ENCODE measurements at regions not wholly inside any gene's neighbourhood (a gene's known extent, or its start where the extent isn't known, plus 50 kb on each side); places are given as distances from the start of the nearest gene placed in this dataset.

DNA sequence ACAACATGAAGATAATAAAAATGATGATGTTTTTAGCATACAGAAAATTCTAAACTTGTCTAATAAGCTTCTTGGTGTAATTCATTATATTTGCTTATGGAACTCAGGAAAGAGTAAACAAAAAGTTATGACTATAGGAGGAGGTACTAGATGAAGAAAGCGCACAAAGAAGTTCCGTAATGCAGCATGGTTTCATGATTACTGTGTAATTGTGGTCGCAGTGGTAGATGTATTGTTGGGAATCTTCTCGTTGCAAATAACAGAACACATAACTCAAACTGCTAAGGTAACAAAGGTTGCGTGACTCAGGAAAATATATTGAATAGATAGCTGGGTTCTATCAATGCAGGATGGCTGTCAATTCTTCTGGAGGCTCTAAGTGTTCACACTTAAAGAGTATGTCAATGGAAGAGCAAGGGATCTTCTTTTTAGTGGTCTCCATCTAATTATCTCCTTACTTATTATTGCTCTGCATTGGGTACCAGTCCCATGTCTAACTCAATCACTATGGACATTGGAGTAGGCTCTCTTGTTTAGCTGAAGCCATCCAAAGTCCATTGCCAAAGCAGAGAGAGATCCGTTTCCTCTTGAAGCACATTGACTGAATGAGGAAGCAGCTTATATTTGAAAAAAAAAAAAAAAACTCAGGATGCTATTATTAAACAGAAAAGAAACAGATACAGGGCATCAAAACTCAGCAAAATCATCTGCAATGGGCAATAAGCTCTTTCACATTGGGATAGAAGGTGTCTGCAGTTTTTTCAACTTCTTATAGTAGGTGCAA, 283.4 kb upstream of the ATP2B1 start:
- no peak for FAIRE-seq

DNA sequence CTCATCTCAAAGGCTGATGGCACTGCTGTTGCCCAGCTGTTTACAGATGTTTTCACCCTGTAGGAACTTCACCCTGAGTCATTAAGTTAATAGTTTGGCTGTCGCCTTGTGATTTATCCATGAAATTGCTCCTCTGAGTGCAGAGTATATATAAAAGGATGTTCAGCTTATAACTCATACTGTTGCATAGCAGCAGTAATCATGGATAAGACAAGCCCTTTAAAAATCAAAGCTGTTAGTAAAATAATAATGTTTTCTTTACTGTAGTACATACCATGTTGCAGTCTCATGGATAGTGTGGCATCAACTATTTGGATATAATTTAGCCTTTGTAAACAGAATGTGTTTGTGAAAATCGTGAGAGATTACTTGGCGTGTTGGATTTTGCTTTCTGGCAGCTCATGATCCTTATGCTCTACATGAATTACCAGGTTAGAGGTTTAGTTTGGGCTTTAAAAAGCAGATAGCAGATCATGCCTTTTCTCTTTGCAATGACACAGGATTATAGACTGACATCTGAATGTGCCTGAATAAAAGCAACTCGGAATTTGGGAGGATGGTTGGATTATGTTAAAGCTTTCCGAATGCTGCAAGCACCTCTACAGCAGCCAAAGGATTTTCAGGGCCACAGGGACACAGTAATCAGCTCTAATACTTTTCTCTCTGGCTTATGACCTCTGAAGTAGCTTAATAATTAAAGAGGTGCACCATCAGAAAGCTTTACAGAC, 279.7 kb upstream of the ATP2B1 start:
- DNase-seq (ENCODE audit: insufficient read length, low spot score) = no peak
- FAIRE-seq = no peak

More for the DNA sequence above, 283.4 kb upstream of the ATP2B1 start:
- no peak for DNase-seq (ENCODE audit: insufficient read length, low spot score)

DNA sequence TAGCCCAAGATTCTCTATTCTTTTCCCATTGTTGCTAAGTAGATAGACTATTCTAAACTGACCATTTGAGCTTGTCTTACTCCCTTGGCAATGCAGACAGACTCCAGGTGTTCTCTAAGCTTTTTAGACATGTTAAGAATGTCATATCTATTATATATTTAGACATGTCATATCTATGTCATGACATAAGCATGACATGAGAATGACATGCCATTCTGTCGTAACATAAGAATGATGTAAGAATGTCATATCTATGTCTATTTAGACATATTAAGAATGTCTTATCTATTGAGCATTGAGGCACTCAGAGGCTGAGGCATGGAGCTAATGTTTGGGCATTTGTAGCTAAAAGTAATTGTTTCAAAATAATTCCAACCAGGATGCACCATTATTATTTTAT, 277.3 kb upstream of the ATP2B1 start:
- FAIRE-seq (no peak), DNase-seq (ENCODE audit: insufficient read length, low spot score) (no peak)

GRCh38 chr12:89984846-89985245, 276.2 kb upstream of the ATP2B1 start:
- DNase-seq (ENCODE audit: insufficient read length, low spot score) = no peak
- FAIRE-seq = no peak

- FAIRE-seq (no peak), DNase-seq (ENCODE audit: insufficient read length, low spot score) (no peak)
Observed at GRCh38 chr12:89983622-89984021, 275.0 kb upstream of the ATP2B1 start.

GRCh38 chr12:89980236-89980635, 271.6 kb upstream of the ATP2B1 start:
- peak; percentile 21 for DNase-seq (ENCODE audit: insufficient read length, low spot score)
- peak; percentile 57 for FAIRE-seq

GRCh38 chr12:89977405-89978085, 268.9 kb upstream of the ATP2B1 start:
- no peak for FAIRE-seq

DNA sequence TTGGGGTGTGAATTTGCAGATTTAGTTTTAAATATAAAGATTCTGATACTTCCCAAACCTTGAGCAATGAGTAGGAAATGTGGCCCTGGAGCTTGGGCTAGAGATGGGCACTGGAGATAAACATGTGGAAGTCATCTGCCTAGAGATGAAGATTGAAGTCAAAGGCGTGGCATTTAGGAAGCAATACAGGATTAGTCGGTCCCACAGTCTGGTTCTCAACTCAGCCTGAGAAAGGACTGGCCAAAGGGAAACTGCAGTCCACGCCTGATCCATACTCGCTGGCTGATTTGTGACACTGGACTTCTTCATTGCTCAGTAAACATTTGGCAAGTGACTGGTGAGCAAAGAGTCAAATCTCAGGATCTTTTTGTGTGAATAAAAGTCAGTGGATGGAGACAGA, 268.2 kb upstream of the ATP2B1 start:
- FAIRE-seq = no peak
- DNase-seq (ENCODE audit: insufficient read length, low spot score) = no peak

More at GRCh38 chr12:89977405-89978085, 268.9 kb upstream of the ATP2B1 start:
- no peak for DNase-seq (ENCODE audit: insufficient read length, low spot score)

- FAIRE-seq (no peak), DNase-seq (ENCODE audit: insufficient read length, low spot score) (no peak)
Observed at GRCh38 chr12:89975574-89975973, 266.9 kb upstream of the ATP2B1 start.

DNA sequence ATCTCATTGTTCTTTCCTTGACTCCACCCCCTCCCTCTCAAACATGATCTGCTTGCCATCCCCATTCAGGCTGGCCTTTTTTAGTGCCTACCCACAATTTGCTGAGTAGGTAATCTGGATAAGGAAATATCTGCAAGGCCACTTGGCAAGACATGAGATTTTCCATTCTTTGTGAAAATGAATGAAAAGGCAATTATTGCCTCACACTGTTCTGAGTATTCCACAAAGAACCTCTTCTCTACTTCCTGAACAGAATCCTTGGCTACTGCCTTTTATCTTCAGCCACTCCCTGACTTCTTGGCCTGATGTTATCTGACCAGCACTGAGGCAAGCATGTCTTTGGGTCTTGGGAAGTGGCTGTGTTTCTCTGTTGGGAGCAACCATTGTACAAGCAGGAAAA, 263.2 kb upstream of the ATP2B1 start:
- DNase-seq (ENCODE audit: insufficient read length, low spot score) = no peak
- FAIRE-seq = peak; percentile 31

GRCh38 chr12:89970722-89971121, 262.1 kb upstream of the ATP2B1 start:
- FAIRE-seq (no peak), DNase-seq (ENCODE audit: insufficient read length, low spot score) (no peak)

DNA sequence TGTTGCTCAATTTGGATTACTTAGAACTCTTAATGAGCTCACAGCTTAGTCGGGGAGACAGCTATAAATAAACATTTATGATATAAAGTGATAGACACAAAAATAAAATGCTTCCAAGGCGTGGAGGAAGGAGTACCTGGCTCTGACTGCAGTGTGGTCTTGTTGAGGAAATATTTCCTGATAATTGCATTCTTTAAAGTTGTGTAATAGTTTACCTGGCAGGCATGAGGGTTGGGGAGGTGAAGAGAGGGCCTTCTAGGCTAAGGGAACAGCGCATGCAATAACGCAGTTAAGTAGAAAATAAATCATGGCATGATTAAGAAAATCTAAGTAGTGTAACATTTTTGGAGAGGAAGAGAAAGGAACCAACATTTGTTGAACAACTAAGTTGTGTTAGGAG, 260.5 kb upstream of the ATP2B1 start:
- DNase-seq (ENCODE audit: insufficient read length, low spot score) = no peak
- no peak for FAIRE-seq

DNA sequence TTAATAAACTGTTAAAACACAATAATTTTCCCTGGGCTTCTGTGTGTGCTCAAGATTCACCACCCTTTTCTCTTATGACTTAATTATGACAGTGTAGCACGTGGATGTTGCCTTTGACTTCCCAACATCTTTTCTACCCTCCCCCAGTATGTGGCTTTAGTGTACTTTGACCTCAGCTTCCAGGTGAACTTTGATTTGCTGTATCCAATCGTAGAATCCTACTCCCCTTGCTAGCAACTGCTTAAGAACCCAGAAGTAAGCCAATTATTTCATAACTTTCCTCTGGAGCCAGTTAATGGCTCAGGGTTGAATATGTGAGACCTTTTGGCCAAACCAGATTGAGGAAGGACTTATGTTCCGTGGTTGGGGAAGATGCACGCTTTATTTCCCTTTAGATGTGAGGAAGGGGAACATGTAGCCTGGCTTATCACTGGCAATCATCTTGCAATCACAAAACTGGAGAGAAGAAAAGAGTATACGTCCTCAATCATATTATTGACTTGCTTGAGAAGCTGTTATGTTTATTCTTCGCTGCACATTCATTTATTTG, 259.6 kb upstream of the ATP2B1 start:
- FAIRE-seq (no peak), DNase-seq (ENCODE audit: insufficient read length, low spot score) (no peak)

- no peak for DNase-seq (ENCODE audit: insufficient read length, low spot score)
- FAIRE-seq = no peak
Observed at GRCh38 chr12:89966495-89967240, 258.0 kb upstream of the ATP2B1 start.

GRCh38 chr12:89965993-89966392, 257.4 kb upstream of the ATP2B1 start:
- DNase-seq (ENCODE audit: insufficient read length, low spot score) (no peak), FAIRE-seq (no peak)

DNA sequence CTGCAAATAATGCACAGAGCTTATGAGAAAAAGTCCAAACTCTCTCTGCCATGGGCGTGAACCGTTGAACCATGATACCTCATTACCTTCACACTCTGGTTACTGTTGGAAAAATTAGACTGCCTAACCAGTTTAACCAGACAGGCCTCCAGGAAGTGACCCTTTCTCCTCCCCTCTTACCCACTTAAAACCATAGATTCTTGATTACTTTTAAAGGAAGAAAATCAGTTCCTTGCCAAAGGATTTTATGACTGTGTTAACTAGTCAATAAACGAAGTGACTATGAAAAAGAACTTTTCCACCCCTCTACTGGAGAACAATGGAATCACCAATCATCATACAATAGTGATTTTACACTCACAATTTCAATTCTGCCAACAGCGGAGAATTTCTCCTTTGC, 254.0 kb upstream of the ATP2B1 start:
- FAIRE-seq (no peak), DNase-seq (ENCODE audit: insufficient read length, low spot score) (no peak)

DNA sequence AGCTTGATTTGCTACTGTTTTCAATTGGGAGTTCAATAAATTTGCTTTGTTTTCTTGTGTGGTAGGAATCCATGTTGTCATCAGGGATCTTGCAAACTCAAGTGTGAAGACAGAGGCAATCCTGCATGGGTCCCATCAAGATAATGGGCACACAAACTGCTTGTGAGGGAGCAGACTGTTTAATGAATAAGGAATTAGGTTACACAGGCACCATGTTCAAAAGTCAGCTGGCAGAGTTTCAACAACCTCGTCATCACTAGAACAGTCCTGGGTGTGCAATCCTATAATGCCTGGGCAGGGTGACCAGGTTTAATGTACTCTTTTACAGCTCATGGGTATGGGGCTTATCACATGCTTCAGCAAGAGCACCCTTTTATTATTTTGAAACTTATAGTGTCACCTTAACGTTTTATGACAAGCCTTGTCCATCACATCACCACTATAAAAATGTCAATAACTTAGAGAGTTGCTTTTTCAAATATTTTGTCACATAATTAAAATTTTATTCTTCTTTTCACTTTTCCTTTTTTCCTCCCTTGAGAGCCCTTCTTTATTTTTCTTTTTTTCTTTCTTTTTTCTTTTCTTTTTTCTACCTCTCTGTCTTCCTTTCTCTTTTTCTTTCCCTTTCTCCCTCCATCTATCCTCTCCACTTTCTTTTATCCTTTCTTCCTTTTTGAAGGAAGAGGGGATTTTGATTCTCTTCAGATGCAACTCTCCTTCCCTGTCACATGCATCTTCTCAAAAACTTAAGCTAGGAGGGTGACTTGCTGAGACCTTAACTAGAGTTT, 252.2 kb upstream of the ATP2B1 start:
- no peak for DNase-seq (ENCODE audit: insufficient read length, low spot score)

GRCh38 chr12:89960011-89960507, 251.4 kb upstream of the ATP2B1 start:
- FAIRE-seq (no peak), DNase-seq (ENCODE audit: insufficient read length, low spot score) (no peak)

More for the DNA sequence above, 252.2 kb upstream of the ATP2B1 start:
- no peak for FAIRE-seq

GRCh38 chr12:89959179-89959578, 250.5 kb upstream of the ATP2B1 start:
- no peak for FAIRE-seq
- no peak for DNase-seq (ENCODE audit: insufficient read length, low spot score)

GRCh38 chr12:89954259-89954658, 245.6 kb upstream of the ATP2B1 start:
- no peak for DNase-seq (ENCODE audit: insufficient read length, low spot score)

More at GRCh38 chr12:89954259-89954658, 245.6 kb upstream of the ATP2B1 start:
- FAIRE-seq = no peak
